ENCODE measurements at regions not wholly inside any gene's neighbourhood (a gene's known extent, or its start where the extent isn't known, plus 50 kb on each side); places are given as distances from the start of the nearest gene placed in this dataset.
"Not testable (repeated sequence)": the region's sequence is repeated elsewhere in the genome, so short reads cannot be mapped to it uniquely, and the experiment has no call there.

DNA sequence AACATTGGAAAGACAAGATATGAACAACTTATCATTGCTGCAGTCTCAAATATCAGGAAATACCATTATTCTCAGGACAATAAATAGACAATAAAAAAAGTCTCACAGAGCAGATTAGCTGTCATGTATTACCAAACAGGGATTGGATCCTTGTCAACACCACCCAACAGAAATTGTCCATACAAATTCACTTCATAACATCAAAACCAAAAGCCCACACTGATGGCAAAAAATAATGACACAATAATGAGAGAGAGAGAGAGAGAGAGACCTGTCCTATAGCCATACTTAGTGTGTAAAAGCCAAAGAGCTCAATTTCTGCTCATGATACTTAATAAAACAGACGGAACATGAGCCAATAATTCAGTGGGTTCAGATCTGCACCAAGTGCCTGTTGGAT lies 96.5 kb downstream of the PPIAL4G start:
- in situ Hi-C loops (cut with MboI; ENCODE audit: low sequenced_read_pairs), result no loop called here

DNA sequence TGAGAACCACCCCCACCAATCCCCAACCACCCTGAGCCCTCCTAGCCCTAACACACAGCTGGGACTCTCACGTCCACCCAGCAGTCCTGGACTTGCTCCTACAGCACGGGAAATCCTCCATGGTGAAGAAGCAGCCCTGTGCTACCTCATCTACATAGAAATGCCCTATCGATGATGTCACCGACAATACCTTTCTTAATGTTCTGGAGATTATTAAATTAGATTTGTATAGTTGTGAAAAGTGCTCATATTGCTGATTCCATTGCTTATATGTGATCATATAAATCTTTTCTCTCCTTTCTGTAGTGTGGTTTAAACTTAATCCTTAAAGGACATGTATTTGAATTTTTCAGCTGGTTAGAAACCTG lies 97.1 kb downstream of the PPIAL4G start:
- in situ Hi-C loops (cut with MboI; ENCODE audit: low sequenced_read_pairs), result not testable (repeated sequence)

DNA sequence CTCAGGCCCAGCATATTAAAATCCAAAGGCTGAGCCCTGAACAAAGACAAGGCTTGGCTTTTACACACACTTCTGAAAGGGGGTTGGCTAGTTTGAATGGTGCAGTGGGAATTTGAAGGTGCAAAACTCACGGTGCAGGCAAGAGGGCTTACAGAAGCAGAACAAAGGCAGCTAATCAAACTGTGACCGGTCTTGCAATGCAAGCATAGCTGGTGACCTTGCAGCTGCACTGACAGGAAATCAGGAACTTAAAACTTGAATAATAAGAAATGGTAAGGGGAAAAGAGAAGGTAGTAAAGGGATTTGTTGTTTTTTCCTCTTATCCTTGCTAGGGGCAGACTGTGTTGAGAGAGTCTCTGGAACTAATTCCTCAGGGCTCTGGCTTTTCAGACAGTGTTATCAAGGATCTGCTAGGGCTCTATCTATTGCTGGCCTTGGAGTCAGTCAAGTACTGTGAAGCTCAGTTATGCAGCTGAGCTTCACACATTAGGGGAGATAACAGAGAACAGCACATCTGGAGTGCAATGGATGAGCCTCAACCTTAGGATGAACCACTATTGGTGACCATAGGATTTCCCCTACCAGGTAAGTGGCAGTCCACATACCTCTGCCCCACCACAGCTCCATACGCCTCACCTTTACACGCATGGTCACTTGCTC lies 97.6 kb downstream of the PPIAL4G start:
- in situ Hi-C loops (cut with MboI; ENCODE audit: low sequenced_read_pairs), result no loop called here

DNA sequence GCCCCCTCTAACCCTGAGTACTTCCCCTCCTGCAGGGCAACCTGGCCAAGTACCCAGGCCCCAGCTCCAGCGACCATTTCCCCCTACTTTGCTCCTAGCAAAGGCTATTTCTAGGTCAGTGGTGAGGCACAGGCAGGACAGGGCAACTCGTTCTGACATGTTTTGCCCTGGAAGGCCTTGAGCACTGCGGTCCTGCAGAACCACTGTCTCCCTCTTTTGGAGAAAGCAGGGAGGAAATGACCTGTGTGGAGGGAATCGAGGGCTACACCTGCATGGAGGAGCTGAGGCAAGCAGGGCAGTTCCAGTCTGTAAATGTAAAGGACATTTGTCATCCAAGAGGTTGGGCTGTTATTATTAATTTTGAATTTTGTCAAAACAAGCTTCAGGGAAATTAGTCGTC lies 99.1 kb downstream of the PPIAL4G start:
- in situ Hi-C loops (cut with MboI; ENCODE audit: low sequenced_read_pairs), result no loop called here

DNA sequence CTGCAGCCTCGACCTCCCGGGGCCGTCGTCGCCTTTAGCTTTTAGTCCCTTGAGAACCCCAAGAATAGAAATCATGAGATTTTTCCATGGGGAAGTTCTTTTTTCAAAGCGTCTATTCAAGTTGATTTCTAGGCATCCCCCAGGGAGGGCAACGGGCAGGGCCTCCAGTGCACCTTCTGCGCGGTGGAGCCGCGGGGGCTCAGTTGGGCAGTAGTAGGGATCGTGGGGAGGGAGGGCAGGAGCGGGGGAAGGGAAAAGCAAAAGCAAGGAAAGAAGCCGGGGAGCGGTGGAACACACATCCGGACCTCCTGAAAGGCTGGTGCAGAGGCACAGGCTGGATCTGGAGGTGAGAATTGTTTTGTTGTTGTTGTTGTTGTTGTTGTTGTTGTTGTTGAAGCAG lies 103.4 kb downstream of the PPIAL4G start:
- in situ Hi-C loops (cut with MboI; ENCODE audit: low sequenced_read_pairs), result no loop called here

DNA sequence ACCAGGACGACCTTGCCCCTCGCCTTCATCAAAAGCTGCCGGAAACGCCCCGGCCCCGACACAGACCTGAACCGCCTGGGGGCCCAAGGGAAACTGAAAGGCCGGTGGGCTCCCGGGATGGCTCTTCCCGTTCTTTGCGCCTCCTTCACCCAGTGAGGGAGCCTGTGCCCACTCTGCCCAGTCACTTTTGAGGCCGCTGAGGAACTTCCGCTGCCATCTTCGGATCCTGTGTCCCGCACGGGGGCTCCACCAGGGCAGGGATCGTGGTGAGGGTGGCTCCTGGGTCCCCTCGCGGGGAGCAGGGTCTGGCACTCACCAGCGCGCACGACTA lies 104.0 kb downstream of the PPIAL4G start:
- in situ Hi-C loops (cut with MboI; ENCODE audit: low sequenced_read_pairs), result no loop called here

DNA sequence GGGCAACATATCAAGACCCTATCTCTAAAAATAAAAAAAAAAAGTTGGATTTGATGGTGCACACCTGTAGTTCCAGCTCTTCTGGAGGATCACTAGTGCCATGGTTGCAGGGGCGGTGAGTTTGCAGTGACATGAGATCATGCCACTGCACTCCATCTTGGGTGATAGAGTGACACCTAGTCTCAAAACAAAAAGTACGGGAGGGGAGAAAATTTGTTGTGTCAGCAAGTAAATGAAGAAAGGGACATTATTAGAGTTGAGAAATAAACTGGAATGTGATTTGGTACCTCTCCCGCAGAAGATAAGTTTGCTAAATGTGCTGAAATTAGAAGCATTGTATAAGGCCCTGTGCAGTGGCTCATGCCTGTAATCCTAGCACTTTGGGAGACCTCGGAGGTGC lies 105.1 kb downstream of the PPIAL4G start:
- in situ Hi-C loops (cut with MboI; ENCODE audit: low sequenced_read_pairs), result not testable (repeated sequence)

DNA sequence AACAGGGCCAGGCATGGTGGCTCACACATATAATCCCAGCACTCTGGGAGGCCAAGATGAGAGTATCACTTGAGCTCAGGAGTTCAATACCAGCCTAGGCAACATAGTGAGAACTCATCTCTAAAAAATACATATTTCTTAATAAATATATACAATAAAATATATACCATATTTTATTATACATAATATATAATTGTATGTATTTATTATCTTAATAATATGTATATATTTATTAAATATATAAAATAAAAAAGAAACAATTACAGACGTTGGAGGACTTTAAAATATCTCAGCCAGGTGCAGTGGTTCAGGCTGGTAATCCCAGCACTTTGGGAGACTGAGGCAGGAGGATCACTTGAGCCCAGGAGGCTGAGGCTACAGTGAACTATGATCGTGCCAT lies 106.1 kb downstream of the PPIAL4G start:
- in situ Hi-C loops (cut with MboI; ENCODE audit: low sequenced_read_pairs), result not testable (repeated sequence)

DNA sequence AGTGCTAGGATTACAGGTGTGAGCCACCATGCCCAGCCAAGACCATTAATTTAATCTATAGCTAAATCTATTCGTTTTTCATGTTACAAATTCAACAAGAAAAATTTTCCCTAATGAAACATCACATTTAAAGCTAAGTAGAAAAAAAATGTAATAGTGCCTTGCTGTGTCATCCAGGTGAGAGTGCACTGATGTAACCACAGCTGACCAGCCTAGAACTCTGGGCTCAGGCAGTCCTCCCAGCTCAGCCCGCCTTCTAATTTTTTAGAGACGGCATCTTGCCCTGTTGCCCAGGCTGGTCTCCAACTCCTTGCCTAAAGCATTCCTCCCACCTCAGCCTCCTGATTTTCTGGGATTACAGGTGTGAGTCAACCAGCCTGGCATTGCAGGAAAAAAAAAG lies 109.0 kb downstream of the PPIAL4G start:
- in situ Hi-C loops (cut with MboI; ENCODE audit: low sequenced_read_pairs), result no loop called here

DNA sequence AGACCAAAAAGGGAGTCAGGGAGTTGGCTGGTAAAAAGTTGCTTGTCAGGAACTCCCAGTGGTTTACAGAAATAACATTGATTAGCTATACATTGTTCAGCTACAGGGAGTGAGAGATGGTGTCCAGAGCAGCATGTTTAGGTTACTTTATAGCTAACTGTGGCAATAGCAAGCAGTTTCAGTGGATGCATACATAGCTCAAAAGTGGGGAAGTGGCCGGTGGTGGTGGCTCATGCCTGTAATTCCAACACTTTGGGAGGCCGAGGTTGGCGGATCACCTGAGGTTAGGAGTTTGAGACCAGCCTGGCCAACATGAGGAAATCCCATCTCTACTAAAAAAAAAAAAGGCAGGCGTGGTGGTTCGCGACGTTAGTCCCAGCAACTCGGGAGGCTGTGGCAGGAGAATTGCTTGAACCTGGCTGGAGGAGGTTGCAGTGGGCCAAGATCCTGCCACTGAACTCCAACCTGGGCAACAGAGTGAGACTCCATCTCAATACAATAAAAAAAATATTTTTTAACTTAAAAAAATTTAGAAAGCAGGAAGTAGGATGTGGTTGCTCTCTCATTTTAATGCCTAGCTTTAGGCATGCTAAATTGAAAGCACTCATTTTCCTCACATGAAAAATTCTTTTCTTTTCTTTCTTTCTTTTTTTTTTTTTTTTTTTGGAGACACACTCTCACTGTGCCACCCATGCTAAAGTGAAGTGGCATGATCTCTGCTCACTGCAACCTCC lies 109.7 kb downstream of the PPIAL4G start:
- in situ Hi-C loops (cut with MboI; ENCODE audit: low sequenced_read_pairs), result no loop called here

DNA sequence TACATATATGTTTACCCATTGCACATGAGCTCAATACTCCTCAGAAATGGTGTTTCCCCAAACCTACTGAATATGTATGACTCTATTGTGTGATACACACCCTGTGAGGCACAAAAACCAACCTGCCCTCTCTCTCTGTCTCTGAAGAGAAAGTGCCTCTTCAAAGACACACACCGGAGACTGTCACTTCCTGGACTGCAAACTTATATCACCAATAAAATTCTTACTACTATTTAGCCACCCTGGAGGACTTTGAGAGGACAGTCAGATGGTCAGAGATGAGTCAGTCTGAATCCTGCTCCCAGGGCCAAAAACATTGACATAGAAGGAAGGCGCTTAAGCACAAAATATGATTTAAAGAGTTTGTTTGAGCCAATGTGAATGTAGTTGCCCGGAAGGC lies 110.4 kb downstream of the PPIAL4G start:
- in situ Hi-C loops (cut with MboI; ENCODE audit: low sequenced_read_pairs), result no loop called here

DNA sequence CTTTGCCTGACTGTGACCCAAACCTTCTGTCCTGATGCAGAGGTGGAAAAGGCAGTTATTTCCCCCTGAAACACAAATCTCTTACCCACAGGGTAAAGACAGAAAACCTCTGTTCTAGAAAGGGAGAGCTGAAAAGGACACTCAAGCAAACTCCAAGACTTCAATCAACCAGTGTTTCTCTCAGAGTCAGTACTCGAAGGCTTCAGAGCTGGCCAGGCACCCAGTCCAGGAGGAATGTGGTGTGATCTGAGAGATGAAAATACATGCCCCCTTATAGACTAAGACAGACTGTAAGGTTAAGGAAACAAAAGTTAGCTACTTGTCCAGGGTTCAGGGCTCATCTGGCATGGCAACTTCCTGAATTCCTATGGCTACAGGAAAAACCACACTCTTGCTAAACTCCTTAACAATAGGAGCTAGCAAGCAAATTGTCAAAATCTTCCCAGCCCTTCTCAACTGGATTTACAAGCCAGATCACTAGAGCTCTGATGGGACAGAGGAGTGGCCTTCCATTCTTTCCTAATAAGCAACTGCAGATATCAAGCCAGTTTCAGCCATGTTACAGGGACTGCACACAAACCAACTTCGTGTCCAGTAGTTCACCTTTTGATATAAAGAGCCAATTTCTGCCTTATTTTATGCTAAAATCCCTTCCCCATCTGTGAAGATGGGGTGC lies 110.9 kb downstream of the PPIAL4G start:
- in situ Hi-C loops (cut with MboI; ENCODE audit: low sequenced_read_pairs), result not testable (repeated sequence)

DNA sequence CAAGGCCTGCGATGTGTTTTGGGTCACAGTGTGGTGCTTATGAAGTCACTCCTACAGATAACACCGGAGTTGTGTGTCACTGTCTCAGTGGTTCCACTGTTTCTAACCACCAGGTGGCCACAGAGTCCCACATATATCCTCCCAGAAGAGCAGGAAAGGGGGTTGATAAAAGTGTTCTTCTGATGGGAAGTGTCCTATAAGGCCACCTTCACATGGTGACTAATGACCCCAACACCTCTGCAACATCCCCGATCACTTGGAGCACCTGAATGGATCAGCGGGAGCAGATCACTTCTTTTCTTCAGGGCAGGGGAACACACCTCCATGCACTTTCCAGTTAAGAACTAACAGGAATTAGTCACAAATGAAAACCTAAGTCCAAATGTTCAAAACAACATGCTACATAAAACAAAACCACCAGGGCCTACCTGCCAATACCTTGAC lies 111.5 kb downstream of the PPIAL4G start:
- in situ Hi-C loops (cut with MboI; ENCODE audit: low sequenced_read_pairs), result not testable (repeated sequence)

DNA sequence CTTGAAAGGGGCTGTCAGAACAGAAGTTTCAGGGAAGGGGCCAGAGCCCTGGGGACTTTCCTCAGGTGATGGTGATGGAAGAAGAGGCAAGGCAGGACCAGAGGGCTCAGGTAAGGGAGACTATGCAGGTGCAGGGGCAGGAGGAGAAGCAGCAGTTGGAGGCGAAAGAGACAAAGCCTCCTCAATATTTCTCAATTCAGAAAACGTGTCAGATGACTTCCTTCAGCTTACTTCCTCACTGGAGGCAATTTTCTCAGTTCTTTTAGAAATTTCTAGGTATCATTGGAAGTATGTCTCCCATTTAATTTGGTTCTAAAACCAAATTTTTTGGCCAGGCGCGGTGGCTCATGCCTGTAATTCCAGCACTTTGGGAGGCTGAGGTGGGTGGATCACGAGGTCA lies 112.4 kb downstream of the PPIAL4G start:
- in situ Hi-C loops (cut with MboI; ENCODE audit: low sequenced_read_pairs), result not testable (repeated sequence)

DNA sequence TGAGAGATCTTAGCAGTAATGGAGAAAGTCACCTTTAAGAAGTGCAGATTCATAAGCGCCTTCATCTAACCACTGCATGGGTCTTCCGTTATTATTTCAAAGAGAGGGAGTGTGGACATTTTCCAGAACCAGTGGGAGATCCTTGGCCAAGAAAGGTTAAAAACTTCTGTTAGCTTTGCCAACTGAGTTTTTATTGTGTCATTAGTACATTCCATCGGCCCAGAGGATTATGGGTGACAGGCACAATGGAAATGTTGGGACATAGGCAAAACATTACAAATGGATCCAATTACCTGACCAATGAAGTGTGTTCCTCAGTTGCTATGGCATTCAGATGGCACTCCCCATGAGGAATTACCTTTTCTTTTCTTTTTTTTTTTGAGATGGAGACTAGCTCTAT lies 115.5 kb downstream of the PPIAL4G start:
- in situ Hi-C loops (cut with MboI; ENCODE audit: low sequenced_read_pairs), result no loop called here

DNA sequence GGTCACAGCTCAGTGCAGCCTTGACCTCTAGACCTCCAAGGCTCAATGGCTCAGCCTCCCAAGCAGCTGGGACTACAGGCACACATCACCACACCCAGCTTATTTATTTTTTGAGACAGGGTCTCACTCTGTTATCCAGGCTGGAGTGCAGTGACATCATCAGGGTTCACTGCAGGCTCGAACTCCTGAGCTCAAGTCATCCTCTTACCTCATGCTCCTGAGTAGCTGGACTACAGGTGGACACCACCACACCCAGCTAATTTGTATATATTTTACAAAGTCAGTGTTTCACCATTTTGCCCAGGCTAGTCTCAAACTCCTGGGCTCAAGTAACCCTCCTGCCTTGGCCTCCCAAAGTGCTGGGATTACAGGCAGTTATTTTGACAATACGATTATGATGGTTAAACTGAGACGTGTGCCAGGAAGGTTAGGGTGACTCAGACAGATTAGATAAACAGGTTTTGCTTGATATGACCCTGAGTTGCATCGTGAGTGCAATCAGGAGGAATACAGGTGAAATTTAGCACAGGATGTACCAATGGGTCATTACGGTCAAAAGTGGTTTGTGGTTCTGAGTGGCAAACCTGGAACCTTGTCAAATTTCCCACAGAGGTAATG lies 116.9 kb downstream of the PPIAL4G start:
- in situ Hi-C loops (cut with MboI; ENCODE audit: low sequenced_read_pairs), result not testable (repeated sequence)

DNA sequence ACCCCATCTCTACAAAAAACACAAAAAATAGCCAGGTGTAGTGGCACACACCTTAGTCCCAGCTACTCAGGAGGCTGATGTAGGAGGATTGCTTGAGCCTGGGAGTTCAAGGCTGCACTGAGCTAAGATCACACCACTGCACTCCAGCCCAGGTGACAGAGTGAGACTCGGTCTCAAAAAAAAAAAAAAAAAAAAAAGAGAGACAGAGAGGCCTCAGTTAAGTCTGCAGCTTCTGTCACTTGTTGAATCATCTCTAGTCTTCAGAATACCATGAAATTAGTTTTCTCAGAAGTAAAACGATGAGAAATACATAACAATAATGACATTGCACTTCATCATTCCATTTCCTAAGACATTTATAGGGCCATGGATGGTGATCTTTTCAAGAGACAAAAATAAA lies 118.0 kb downstream of the PPIAL4G start:
- in situ Hi-C loops (cut with MboI; ENCODE audit: low sequenced_read_pairs), result not testable (repeated sequence)

DNA sequence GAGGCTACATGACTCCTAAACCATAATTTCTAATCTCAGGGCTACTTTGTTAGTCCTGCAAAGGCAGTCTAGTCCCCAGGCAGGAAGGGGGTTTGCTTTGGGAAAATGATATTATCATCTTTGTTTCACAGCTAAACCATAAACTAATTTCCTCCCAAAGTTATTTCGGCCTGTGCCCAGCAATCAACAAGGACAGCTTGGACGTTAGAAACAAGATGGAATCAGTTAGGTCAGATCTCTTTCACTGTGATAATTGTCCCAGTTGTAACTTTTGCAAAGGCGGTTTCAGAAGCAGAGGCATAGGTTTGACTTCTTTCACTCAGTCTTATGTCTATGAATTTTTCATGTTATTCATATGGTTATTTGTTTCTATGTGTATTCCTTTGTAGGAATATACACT lies 119.1 kb downstream of the PPIAL4G start:
- in situ Hi-C loops (cut with MboI; ENCODE audit: low sequenced_read_pairs), result not testable (repeated sequence)

DNA sequence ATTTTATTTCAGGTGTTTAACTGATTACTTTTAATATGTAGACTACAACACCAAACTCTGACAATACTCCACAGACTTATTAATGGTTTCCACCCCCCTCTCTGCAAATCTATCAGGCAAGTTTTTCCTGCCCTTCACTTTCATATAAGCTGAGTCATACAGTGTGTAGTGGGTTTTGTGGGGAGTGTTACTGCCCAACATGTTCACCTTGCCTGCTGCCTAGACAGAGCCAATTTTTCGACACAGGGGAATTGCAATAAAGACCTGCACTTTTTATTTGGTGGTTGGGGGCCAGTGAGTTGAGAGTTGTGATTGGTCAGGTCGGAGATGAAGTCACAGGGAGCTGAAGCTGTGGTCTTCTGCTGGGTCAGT lies 119.7 kb downstream of the PPIAL4G start:
- in situ Hi-C loops (cut with MboI; ENCODE audit: low sequenced_read_pairs), result no loop called here

DNA sequence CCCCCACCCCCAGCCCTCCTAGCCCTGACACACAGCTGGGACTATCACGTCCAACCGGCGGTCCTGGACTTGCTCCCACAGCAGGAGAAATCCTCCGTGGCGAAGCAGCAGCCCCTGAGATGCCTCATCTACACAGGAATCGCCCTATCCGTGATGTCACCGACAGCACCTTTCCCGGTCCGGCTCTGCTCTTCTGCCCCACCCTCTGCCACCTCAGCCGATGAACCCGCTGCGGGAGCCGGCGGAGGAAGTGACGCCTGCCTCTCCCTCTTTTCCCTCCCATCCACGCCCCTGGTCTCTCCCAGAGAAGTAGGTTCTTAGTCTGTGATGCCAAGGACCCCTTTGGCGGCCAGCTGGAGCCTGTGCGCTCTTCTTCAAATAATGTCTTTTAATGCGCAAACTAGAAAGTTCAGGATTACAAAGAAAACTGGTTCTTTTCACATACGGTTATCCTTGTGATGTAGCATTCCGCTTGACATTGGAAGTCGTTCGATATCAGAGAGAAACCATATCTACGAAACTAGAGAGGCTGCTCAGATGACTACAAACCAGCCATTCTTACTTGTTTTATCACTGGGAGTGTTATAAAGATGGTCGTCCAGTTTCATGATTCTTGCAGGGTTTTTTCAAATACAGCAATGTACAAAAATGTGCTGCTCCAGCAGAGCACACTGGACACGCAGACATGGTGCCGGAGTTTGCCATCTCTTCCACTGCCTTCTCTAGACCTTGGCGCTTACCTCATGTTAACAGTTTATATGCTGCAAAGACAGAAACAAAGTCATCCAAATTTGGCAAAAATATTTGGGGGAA lies 120.3 kb downstream of the PPIAL4G start:
- in situ Hi-C loops (cut with MboI; ENCODE audit: low sequenced_read_pairs), result no loop called here

DNA sequence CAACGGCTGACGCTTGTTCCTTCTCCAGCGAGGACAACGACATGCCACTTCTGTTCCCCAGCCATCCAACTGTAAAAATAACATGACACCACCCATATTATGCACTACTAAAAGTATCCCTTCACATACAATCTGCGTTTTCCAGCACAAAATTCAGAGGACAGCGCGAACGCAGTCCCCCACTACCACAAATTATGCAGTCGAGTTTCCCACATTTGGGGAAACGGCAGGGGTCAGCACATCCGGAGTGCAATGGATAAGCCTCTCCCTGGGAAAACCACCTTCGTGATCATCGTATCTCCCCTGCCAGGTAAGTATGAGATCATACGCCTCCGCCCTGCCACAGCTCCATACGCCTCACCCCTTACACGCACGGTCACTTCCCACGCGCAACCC lies 120.9 kb downstream of the PPIAL4G start:
- in situ Hi-C loops (cut with MboI; ENCODE audit: low sequenced_read_pairs), result no loop called here

All from HL-60/S4 (cell line).